HG02840 (cell line): ENCODE measurements at regions not wholly inside any gene's neighbourhood (a gene's known extent, or its start where the extent isn't known, plus 50 kb on each side); places are given as distances from the start of the nearest gene placed in this dataset.

Experiments
- ATAC-seq: cut with Tn5 transposase; IDR thresholded peaks from one replicate; pipeline ENCODE4 v1.9.1; 2021; ENCODE audit warnings: mild to moderate bottlenecking, moderate library complexity, moderate number of reproducible peaks; ENCODE audit not compliant: unreplicated experiment, low FRiP score

GRCh38 chr22:48843640-48844039, 984.0 kb downstream of the BRD1 start:
- no peak for ATAC-seq

- no peak for ATAC-seq
Measured at GRCh38 chr22:48842976-48843375, 984.7 kb downstream of the BRD1 start.

GRCh38 chr22:48842583-48842945, 985.1 kb downstream of the BRD1 start:
- no peak for ATAC-seq

GRCh38 chr22:48841881-48842582, 985.6 kb downstream of the BRD1 start:
- no peak for ATAC-seq

GRCh38 chr22:48840112-48840949, 987.3 kb downstream of the BRD1 start:
- ATAC-seq, result no peak

GRCh38 chr22:48838846-48839730, 988.6 kb downstream of the BRD1 start:
- ATAC-seq, result no peak

GRCh38 chr22:48838376-48838775, 989.3 kb downstream of the BRD1 start:
- ATAC-seq, result no peak

GRCh38 chr22:48837341-48837935, 990.2 kb downstream of the BRD1 start:
- ATAC-seq, result no peak

GRCh38 chr22:48836673-48837340, 990.9 kb downstream of the BRD1 start:
- no peak for ATAC-seq

- ATAC-seq, result no peak
Measured at GRCh38 chr22:48835857-48836672, 991.6 kb downstream of the BRD1 start.

GRCh38 chr22:48835364-48835763, 992.3 kb downstream of the BRD1 start:
- ATAC-seq, result no peak

- no peak for ATAC-seq
Measured at GRCh38 chr22:48834404-48834803, 993.3 kb downstream of the BRD1 start.

GRCh38 chr22:48832592-48832991, 995.1 kb downstream of the BRD1 start:
- ATAC-seq, result no peak

GRCh38 chr22:48829908-48830307, 997.8 kb downstream of the BRD1 start:
- no peak for ATAC-seq

GRCh38 chr22:48828688-48829087, 999.0 kb downstream of the BRD1 start:
- no peak for ATAC-seq

- no peak for ATAC-seq
Measured at GRCh38 chr22:48827904-48828555, 999.6 kb downstream of the BRD1 start.

- no peak for ATAC-seq
Measured at GRCh38 chr22:48827268-48827846, 1000.3 kb downstream of the BRD1 start.

- no peak for ATAC-seq
Measured at GRCh38 chr22:48826546-48826945, 1001.1 kb downstream of the BRD1 start.
